ENCODE measurements at regions not wholly inside any gene's neighbourhood (a gene's known extent, or its start where the extent isn't known, plus 50 kb on each side); places are given as distances from the start of the nearest gene placed in this dataset.

- TF ChIP-seq, protein P1, sequence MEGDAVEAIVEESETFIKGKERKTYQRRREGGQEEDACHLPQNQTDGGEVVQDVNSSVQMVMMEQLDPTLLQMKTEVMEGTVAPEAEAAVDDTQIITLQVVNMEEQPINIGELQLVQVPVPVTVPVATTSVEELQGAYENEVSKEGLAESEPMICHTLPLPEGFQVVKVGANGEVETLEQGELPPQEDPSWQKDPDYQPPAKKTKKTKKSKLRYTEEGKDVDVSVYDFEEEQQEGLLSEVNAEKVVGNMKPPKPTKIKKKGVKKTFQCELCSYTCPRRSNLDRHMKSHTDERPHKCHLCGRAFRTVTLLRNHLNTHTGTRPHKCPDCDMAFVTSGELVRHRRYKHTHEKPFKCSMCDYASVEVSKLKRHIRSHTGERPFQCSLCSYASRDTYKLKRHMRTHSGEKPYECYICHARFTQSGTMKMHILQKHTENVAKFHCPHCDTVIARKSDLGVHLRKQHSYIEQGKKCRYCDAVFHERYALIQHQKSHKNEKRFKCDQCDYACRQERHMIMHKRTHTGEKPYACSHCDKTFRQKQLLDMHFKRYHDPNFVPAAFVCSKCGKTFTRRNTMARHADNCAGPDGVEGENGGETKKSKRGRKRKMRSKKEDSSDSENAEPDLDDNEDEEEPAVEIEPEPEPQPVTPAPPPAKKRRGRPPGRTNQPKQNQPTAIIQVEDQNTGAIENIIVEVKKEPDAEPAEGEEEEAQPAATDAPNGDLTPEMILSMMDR (IDR thresholded peaks at IDR 0.05; ENCODE audit: low read depth, low read length, poor library complexity, severe bottlenecking) = no peak
- TF ChIP-seq EZH2phosphoT487 (IDR thresholded peaks at IDR 0.05; ENCODE audit: borderline replicate concordance, low read length) = no peak
Measured at GRCh38 chr2:237202288-237203030, 116.8 kb downstream of the COPS8 start.
